Stomach (tissue), 8 donors: ENCODE measurements at regions not wholly inside any gene's neighbourhood (a gene's known extent, or its start where the extent isn't known, plus 50 kb on each side); places are given as distances from the start of the nearest gene placed in this dataset.

ENCODE experiments used
- DNase-seq, 2 donors: peaks; one replicate each; pipeline versions ENCODE4 v3.0.0 to v3.0.0-alpha.2; 2013 to 2019
- H3K27ac ChIP-seq, 5 donors: fragments of 200-600 bp in 4 of 5; sonication (generic) in 4 of 5; one replicate each; pipeline ENCODE4 v1.5.1; 2013 to 2019; ENCODE audit warnings: mild to moderate bottlenecking in 1 of 5, moderate library complexity in 1 of 5
- H3K27me3 ChIP-seq, 3 donors: fragments of 200-600 bp; sonication (generic); one replicate each; pipeline ENCODE4 v1.5.1; 2017 to 2019; ENCODE audit warnings: mixed run types in 1 of 3
- H3K36me3 ChIP-seq, 4 donors: fragments of 200-600 bp; sonication (generic); 1 replicate in 3 of 4; 2 replicates in 1 of 4; pipeline ENCODE4 v1.5.1; 2016 to 2019
- H3K4me1 ChIP-seq, 4 donors: fragments of 200-600 bp; sonication (generic); one replicate each; pipeline ENCODE4 v1.5.1; 2016 to 2019
- H3K4me3 ChIP-seq, 4 donors: fragments of 200-600 bp; sonication (generic) in 3 of 4; one replicate each; pipeline ENCODE4 v1.5.1; 2016 to 2019; ENCODE audit warnings: mild to moderate bottlenecking in 1 of 4
- H3K9me3 ChIP-seq, 4 donors: fragments of 200-600 bp; sonication (generic); one replicate each; pipeline ENCODE4 v1.5.1; 2016 to 2019
- EP300 ChIP-seq: sonication (generic); formaldehyde crosslinking; IDR thresholded peaks from one replicate; pipeline ENCODE4 v1.6.1; 2017; ENCODE audit warnings: antibody characterized with exemption
- POLR2A ChIP-seq, 4 donors: fragments of 450-650 bp; IDR thresholded peaks; one replicate each; pipeline ENCODE4 v1.6.1; 2016; ENCODE audit warnings: antibody characterized with exemption in 4 of 4, control low read depth in 2 of 4, mild to moderate bottlenecking in 1 of 4, moderate library complexity in 1 of 4
- POLR2AphosphoS5 ChIP-seq, 3 donors: sonication (generic); formaldehyde crosslinking; IDR thresholded peaks; one replicate each; pipeline ENCODE4 v1.6.1; 2016; ENCODE audit warnings: antibody characterized with exemption in 3 of 3
- WGBS, 5 donors: extraction: QIAGEN DNeasy Blood & Tissue Kit in 3 of 5; methylation state at CpG; one replicate each; pipeline versions ENCODE4 v1.1.5 to v1.1.7; 2013 to 2018; 5-methylcytosine and 5-hydroxymethylcytosine counted together
- intact Hi-C: fragments of 100-400 bp; cut with DNase I; formaldehyde crosslinking; loops from one replicate; pipeline ENCODE4 v1.15.1; 2023; ENCODE audit warnings: low total_unique reads
- TF ChIP-seq, protein P1 (sequence below), 7 experiments: fragments of 450-650 bp in 4 of 7; fragments of 200-600 bp in 3 of 7; sonication (generic) in 3 of 7; IDR thresholded peaks; one replicate each; pipeline ENCODE4 v1.5.1; 2016 to 2019; ENCODE audit warnings: antibody characterized with exemption in 7 of 7, control low read depth in 2 of 7, mild to moderate bottlenecking in 1 of 7
- donor health status: healthy with polysubstance abuse.
- donor health status: Bipolar disorder and iron deficiency.
- donor health status: healthy.

DNA sequence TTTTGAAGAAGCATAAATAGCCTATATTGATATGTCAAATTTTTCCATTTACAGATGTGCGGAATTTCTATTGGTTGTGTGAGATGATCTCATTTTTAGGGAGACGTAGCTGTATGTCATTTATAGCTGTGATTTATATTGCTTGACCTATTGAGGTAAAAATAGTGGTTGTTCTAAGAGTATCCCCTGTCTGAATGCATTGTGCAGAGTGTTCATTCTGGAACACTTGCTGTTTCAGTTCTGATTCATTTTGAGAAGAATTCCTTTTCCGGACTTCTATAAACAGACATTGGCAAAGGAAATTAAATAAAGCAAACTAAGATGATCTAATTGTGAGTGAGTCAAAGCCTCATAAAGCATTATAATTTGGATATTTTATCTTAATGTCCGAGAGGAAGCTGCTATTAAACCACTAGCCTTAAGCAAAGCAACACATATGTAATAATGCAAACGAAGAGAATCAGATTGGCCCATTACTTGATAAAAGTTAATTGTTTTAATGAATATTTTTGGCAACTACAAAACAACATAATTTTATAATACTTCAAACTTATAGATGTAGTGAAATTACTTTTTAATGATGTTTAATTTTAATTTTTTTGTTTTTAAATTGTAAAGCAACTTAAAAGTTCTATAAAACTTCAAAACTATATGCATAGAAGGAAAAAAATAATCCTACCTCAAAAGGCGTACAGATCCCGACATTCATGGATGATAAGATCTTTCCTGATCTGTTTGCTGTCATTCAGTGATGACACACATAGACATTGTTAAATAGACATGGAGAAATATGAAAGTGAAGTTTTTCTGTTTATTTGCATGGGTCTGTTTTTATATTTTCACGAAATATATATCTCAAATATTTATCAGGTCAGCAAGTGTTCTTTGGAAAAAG is 942.6 kb upstream of the SLC10A2 start:
- Histone ChIP-seq H3K4me3 (no peak overlapping the region), H3K27ac (no peak overlapping the region), H3K9me3 (no peaks in the 10 kb centered on the region), H3K27me3 (no peaks in the 10 kb centered on the region), H3K4me1 (peaks cover 0 to 6% (median 0%) of the 10 kb centered on the region in 4 donors), H3K36me3 (no peaks in the 10 kb centered on the region)
- intact Hi-C loops = no loop called here
- 53 to 77% (median 66%) methylated on average over 8 of the region's 8 CpGs for WGBS, 5 donors
- TF ChIP-seq POLR2AphosphoS5 (IDR thresholded peaks at IDR 0.05) (no peak), POLR2A (IDR thresholded peaks at IDR 0.05) (no peak), EP300 (no peak)
- TF ChIP-seq, protein P1, sequence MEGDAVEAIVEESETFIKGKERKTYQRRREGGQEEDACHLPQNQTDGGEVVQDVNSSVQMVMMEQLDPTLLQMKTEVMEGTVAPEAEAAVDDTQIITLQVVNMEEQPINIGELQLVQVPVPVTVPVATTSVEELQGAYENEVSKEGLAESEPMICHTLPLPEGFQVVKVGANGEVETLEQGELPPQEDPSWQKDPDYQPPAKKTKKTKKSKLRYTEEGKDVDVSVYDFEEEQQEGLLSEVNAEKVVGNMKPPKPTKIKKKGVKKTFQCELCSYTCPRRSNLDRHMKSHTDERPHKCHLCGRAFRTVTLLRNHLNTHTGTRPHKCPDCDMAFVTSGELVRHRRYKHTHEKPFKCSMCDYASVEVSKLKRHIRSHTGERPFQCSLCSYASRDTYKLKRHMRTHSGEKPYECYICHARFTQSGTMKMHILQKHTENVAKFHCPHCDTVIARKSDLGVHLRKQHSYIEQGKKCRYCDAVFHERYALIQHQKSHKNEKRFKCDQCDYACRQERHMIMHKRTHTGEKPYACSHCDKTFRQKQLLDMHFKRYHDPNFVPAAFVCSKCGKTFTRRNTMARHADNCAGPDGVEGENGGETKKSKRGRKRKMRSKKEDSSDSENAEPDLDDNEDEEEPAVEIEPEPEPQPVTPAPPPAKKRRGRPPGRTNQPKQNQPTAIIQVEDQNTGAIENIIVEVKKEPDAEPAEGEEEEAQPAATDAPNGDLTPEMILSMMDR (IDR thresholded peaks at IDR 0.05) = no peak
- DNase-seq = peak in 1 of 2 donors; percentile 26

GRCh38 chr13:104008075-104008474 is 941.9 kb upstream of the SLC10A2 start:
- Histone ChIP-seq H3K4me3 (no peak overlapping the region), H3K9me3 (no peaks in the 10 kb centered on the region), H3K36me3 (no peaks in the 10 kb centered on the region), H3K27me3 (no peaks in the 10 kb centered on the region), H3K4me1 (peaks cover 0 to 6% (median 0%) of the 10 kb centered on the region in 4 donors), H3K27ac (no peak overlapping the region)
- DNase-seq = no peak
- intact Hi-C loops = no loop called here
- WGBS, 5 donors = 62 to 76% (median 73%) methylated on average over 4 of the region's 4 CpGs
- TF ChIP-seq POLR2AphosphoS5 (IDR thresholded peaks at IDR 0.05) (no peak), EP300 (no peak), POLR2A (IDR thresholded peaks at IDR 0.05) (no peak)
- TF ChIP-seq, protein P1 (IDR thresholded peaks at IDR 0.05) = no peak

GRCh38 chr13:104006625-104007075 is 940.4 kb upstream of the SLC10A2 start:
- Histone ChIP-seq H3K36me3 (no peaks in the 10 kb centered on the region), H3K27ac (no peak overlapping the region), H3K27me3 (no peaks in the 10 kb centered on the region), H3K4me1 (peaks cover 0 to 3% (median 0%) of the 10 kb centered on the region in 4 donors), H3K9me3 (no peaks in the 10 kb centered on the region), H3K4me3 (no peak overlapping the region)
- DNase-seq = peak in 1 of 2 donors; percentile 25
- TF ChIP-seq POLR2AphosphoS5 (IDR thresholded peaks at IDR 0.05) (no peak), POLR2A (IDR thresholded peaks at IDR 0.05) (no peak), EP300 (no peak)
- TF ChIP-seq, protein P1 (IDR thresholded peaks at IDR 0.05) = no peak
- intact Hi-C loops = no loop called here
- 60 to 80% (median 75%) methylated on average over 9 of the region's 9 CpGs for WGBS, 5 donors

GRCh38 chr13:104004572-104004971 is 938.4 kb upstream of the SLC10A2 start:
- Histone ChIP-seq H3K9me3 (no peaks in the 10 kb centered on the region), H3K36me3 (no peaks in the 10 kb centered on the region), H3K4me3 (no peak overlapping the region), H3K4me1 (no peaks in the 10 kb centered on the region), H3K27me3 (no peaks in the 10 kb centered on the region), H3K27ac (no peak overlapping the region)
- DNase-seq = no peak
- no peak for TF ChIP-seq POLR2AphosphoS5 (IDR thresholded peaks at IDR 0.05)
- TF ChIP-seq, protein P1 (IDR thresholded peaks at IDR 0.05) = no peak
- no peak for TF ChIP-seq POLR2A (IDR thresholded peaks at IDR 0.05)
- no peak for TF ChIP-seq EP300
- WGBS, 5 donors = 88 to 96% (median 92%) methylated on average over 1 of the region's 1 CpG
- intact Hi-C loops = no loop called here
